Amniotic epithelial cell (primary cell): ENCODE measurements at regions not wholly inside any gene's neighbourhood (a gene's known extent, or its start where the extent isn't known, plus 50 kb on each side); places are given as distances from the start of the nearest gene placed in this dataset.
"Not testable (repeated sequence)": the region's sequence is repeated elsewhere in the genome, so short reads cannot be mapped to it uniquely, and the experiment has no call there.

ENCODE experiments used
- DNase-seq: peaks from one replicate; pipeline ENCODE4 v3.0.0-alpha.2; 2010; ENCODE audit warnings: low read depth

DNA sequence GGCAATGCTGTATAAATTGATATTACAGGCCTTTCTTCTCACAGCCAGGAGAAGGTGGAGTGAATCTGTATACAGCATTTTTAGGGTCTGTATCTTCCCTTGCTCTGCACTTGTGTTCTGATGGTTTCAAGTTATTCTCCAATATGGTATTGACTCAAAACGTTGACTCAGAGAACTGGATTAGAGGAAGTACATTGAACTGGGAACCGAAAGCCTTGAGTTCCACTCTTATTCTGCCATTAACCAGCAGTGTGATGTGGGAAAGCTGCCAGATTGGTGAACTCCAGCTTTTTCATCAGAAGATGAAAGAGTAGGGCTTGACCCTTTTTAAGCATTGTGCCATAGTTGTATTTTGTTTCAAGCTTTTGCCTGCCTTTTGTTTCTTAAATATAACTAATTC lies 167.7 kb downstream of the SPRY2 start:
- no peak for DNase-seq

GRCh38 chr13:80171096-80171495 lies 169.8 kb downstream of the SPRY2 start:
- no peak for DNase-seq

DNA sequence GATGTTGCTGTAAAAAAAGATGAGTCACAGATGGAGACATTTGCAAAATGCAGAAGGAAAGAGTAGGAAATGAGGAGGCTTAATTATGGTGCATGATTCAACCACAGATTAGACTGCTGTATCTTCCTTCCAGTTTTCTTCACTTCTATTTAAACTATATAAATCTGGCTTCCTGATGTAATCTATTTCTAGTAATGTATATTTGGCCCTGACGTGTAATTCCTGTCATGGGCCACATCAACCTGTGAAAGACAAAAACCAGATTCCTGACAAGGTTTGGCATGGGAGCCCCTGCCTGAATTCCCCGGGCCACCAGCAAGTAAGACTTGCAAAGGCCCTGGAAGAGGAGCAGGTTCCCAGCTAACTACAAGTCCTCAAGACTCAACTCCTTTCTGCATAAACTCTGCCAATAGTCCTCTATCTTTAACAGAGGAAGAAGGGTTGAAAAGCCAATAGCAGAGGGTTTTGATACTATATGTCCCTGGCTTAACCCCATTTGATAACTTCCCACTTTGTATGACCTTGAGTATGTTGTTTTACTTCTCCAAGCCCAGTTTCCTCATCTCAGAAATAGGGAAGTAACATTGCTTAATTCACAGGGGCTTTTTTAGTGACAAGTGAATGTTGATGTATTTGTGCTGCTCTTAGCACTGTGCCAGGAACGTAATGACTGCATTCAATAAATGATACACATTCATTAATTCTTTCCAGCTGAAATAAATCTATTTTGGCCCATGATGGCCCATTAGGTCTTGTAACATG lies 172.7 kb downstream of the SPRY2 start:
- DNase-seq = peak; percentile 85

- DNase-seq = peak; percentile 72
Observed at GRCh38 chr13:80166352-80166751, 174.6 kb downstream of the SPRY2 start.

GRCh38 chr13:80164462-80164861 lies 176.5 kb downstream of the SPRY2 start:
- no peak for DNase-seq

GRCh38 chr13:80161896-80162295 lies 179.0 kb downstream of the SPRY2 start:
- no peak for DNase-seq

GRCh38 chr13:80161219-80161618 lies 179.7 kb downstream of the SPRY2 start:
- DNase-seq = no peak

- no peak for DNase-seq
Observed at GRCh38 chr13:80160110-80160509, 180.8 kb downstream of the SPRY2 start.

DNA sequence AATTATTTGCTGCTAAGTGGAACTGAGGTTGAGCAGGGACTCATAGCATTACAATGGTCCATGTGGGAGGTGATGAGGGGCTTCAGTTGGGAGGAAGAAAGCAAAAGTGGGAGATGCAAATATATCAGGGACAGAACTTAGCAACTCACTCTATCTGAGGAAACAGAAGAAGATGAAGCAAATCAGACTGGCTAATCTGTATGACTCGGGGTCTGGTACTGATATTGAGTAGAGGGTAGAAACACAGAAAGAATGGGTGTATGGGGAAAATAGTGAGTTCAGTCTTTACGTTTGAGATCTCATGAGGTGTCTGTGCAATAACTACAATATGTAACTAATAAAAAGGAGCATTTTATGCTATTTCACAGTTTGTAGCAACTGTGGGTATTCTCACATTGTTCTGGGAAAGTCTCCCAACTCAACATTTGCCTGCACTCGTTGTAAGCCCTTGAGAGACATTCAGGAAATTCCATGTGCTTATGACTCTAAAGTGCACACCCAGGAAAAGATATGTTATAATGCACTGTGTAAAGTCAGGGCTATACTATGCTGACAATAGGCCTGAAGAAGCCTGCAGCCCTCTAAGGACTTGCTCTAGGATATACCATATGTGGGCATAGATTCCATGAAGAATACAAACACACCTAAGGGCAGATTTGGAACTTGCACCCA lies 183.5 kb downstream of the SPRY2 start:
- DNase-seq = no peak

- DNase-seq = not testable (repeated sequence)
Observed at GRCh38 chr13:80152142-80152541, 188.8 kb downstream of the SPRY2 start.

- peak; percentile 24 for DNase-seq
Observed at GRCh38 chr13:80151016-80151415, 189.9 kb downstream of the SPRY2 start.

- peak; percentile 57 for DNase-seq
Observed at GRCh38 chr13:80149736-80150135, 191.2 kb downstream of the SPRY2 start.

- no peak for DNase-seq
Observed at GRCh38 chr13:80145171-80145690, 195.7 kb downstream of the SPRY2 start.

DNA sequence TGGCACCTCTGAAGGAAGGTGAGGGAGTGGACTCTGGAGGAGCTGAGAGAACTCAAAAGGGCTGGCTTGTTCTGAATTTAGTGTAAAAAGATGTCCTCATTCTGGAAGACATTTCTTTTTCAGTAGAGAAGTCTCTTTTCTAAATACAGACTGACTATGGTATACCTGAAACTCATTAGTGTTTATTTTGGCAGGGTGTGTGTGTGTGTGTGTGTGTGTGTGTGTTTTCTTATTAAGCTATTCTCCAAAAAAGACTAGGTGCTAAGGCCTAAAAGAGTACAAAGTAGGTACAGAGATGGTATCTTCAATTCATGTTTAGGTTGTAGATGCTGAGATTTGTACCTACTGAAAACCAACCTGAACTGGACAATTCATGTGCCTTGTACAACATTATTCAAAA lies 196.4 kb downstream of the SPRY2 start:
- DNase-seq = no peak

GRCh38 chr13:80141123-80141849 lies 199.6 kb downstream of the SPRY2 start:
- DNase-seq = peak; percentile 90

DNA sequence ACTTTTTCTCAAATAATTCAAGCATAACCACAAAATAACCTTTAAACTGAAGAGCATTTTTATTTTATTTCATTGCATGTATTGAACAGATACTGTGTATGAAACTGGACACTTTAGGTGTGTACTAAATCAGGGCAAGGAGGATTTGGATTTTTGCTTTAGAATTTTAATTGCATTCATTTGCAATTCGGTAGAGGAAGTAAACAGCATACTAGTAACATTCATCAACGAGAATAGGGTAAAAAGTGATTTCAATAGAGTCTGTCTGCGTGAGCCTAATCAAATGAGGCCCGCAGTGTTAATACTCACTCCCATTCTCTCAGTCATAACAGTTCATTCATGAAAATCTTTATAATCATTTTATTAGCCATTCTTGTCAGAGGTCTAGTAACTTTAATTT lies 200.2 kb downstream of the SPRY2 start:
- no peak for DNase-seq

DNA sequence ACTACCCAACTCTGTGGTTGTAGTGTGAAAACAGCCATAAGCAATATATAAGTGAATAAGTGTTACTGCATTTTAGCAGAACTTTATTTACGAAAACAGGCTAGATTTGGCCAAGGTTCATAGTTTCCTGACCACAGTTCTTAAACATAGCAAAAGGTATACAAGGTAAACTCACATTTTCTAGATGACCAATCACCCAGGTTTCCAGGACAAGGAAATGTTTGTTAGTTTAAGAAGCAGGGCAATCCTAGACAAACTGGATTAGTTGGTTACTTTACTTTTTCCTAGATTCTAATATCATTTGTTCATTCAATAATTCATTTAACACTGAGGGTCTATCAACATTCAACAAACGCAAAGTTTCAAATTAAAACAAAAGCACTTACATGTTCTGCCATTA lies 201.7 kb downstream of the SPRY2 start:
- DNase-seq = no peak

GRCh38 chr13:80137994-80138393 lies 202.9 kb downstream of the SPRY2 start:
- DNase-seq = no peak

DNA sequence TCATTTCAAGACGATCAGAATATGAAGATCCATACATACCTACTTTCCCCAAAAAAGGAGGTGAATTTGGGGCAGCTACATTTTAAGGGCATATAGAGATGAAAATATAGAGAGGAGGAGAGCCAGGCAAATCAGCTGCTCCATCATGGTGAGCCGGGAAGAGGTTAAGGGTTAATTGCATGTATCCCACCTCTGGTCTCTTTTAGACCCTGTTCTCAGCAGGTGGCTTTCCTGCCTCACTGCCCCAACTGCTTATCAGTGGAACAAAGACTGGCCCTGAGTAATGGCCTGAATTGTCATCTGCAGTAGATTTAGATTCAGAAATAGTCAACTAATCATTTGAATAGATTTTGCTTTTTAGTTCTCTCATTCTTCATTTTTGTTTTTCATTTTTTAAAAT lies 206.6 kb downstream of the SPRY2 start:
- no peak for DNase-seq

DNA sequence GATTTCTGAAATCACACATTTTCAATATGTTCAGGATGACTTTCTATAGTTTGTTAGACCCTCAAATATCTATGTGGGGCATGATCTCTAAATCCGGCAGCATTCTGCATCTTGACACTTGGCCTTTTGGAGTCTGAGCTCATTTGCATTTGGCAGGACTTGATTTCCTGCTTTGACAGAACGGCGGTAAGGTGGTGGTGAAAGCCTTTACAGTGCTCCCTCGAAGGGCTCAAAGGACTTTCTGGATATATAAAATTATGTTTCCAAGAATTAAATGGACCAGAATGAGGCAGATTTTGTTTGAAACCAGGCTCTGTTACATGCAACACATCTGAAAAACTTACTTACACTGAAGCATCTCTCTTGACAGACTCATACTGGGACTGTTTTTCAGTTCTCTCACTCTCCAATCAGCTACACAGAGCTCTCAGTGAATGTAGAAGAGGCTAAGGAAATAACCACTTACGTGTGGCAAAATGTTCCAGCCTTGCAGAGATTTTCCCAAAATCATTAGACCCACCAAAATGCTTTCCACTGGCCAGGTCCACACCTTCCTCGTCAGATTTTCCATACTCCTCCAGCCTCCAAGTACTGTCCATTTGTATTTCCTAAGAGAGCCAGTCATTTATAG lies 207.2 kb downstream of the SPRY2 start:
- DNase-seq = peak; percentile 34

- peak; percentile 99 for DNase-seq
Observed at GRCh38 chr13:80132741-80133601, 208.0 kb downstream of the SPRY2 start.
